Rectal smooth muscle tissue (tissue), 1 donor: ENCODE measurements at regions not wholly inside any gene's neighbourhood (a gene's known extent, or its start where the extent isn't known, plus 50 kb on each side); places are given as distances from the start of the nearest gene placed in this dataset.

ENCODE experiments used
- H3K27ac ChIP-seq: one replicate; pipeline ENCODE4 v1.7.0; 2013; ENCODE audit warnings: low read depth, low read length, inconsistent platforms
- H3K27me3 ChIP-seq: one replicate; pipeline ENCODE4 v1.7.0; 2013; ENCODE audit warnings: low read length; ENCODE audit not compliant: control insufficient read depth, insufficient read depth
- H3K36me3 ChIP-seq: one replicate; pipeline ENCODE4 v1.7.0; 2013; ENCODE audit warnings: low read length; ENCODE audit not compliant: control insufficient read depth, insufficient read depth
- H3K4me1 ChIP-seq: one replicate; pipeline ENCODE4 v1.7.0; 2013; ENCODE audit warnings: low read length; ENCODE audit not compliant: control insufficient read depth, insufficient read depth
- H3K4me3 ChIP-seq: one replicate; pipeline ENCODE4 v1.7.0; 2013; ENCODE audit warnings: low read length
- H3K9ac ChIP-seq: one replicate; pipeline ENCODE4 v1.7.0; 2013; ENCODE audit warnings: low read length

DNA sequence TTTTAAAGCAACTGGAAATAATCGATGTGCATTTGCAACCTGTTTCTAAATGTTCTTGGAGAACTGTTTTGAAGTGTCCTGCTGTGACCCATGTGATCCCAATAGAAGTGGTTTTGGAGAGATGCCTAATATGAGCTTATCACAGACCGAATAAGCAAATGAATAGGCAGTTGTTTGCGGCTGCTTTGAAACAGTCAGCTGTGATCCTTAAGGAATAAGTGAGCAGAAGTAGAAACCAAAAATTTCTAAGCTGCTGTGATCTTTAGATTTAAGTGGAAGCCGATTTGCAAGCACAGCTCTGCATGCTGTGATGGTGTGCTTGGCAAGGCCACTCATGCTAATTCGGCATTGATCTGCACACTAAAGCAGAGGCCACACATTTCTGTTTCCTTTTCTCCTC is 329.5 kb upstream of the DUSP10 start:
- H3K9ac ChIP-seq, result no peak overlapping the region
- H3K4me3 ChIP-seq, result no peak overlapping the region
- H3K27me3 ChIP-seq, result no peaks in the 10 kb centered on the region
- no peaks in the 10 kb centered on the region for H3K36me3 ChIP-seq
- no peaks in the 10 kb centered on the region for H3K4me1 ChIP-seq
- H3K27ac ChIP-seq, result no peak overlapping the region

DNA sequence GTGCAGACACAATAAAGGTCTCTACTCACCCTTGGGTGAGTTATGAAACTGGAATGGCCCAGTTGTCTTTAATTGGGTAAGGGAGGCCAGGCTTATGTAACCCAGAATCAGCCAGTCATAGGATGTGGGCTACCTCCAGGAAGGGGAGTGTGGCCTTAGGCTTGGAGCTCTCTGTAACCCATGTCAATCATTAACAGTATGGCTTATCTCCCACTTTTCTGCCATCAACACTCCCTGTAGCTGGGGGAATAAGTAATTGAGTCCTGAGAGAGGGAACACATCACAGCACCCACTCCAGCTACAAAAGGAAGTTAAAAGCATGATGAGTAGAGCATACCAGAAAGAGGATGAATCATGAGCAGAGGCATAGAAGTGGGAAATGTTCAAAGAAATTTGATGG is 327.0 kb upstream of the DUSP10 start:
- H3K4me3 ChIP-seq, result no peak overlapping the region

DNA sequence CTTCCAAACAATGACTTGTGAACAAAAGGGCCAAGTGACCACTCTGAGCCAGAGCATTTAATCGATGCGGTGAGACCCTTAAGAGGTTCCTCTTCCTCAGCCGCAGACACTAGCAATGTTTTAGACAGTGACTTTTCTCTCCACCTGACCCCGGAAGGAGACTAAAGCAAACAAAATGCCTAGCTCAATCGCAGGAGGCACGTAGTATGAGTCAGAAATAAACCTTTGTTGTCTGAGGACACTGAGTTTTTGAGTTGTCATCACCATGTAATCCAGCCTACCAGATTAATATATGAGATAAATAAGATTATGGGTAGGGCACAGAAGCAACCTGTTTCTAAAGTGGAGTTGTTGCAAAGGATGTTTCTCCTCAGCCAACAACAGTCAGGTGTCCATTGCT is 326.2 kb upstream of the DUSP10 start:
- H3K9ac ChIP-seq, result no peak overlapping the region
- H3K27me3 ChIP-seq, result no peaks in the 10 kb centered on the region
- no peak overlapping the region for H3K27ac ChIP-seq
- H3K4me1 ChIP-seq, result no peaks in the 10 kb centered on the region
- H3K36me3 ChIP-seq, result no peaks in the 10 kb centered on the region
- H3K4me3 ChIP-seq, result no peak overlapping the region

More for the DNA sequence above, 327.0 kb upstream of the DUSP10 start:
- Histone ChIP-seq H3K4me1 (no peaks in the 10 kb centered on the region), H3K27ac (no peak overlapping the region), H3K27me3 (no peaks in the 10 kb centered on the region), H3K9ac (no peak overlapping the region), H3K36me3 (no peaks in the 10 kb centered on the region)

DNA sequence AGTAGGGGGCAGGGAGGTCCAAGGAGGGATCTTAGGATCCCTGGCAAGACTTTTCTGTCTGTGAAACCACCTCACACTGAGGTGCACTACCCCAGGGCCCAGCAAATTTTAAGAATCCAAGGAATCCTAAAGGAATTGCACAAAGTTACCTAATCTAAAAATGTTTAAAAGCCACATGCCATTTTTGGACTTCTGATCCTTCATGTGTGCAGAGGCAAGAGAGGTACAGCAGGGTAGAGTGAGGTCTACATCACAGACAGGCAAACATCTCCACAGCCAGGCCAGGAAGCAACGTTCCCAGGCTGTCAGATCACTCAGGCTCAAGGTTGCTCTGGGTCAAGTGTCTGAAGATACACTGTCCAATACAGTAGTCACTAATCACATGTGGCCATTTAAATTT is 324.6 kb upstream of the DUSP10 start:
- Histone ChIP-seq H3K4me1 (no peaks in the 10 kb centered on the region), H3K27me3 (no peaks in the 10 kb centered on the region), H3K27ac (no peak overlapping the region), H3K36me3 (no peaks in the 10 kb centered on the region), H3K9ac (no peak overlapping the region), H3K4me3 (no peak overlapping the region)

DNA sequence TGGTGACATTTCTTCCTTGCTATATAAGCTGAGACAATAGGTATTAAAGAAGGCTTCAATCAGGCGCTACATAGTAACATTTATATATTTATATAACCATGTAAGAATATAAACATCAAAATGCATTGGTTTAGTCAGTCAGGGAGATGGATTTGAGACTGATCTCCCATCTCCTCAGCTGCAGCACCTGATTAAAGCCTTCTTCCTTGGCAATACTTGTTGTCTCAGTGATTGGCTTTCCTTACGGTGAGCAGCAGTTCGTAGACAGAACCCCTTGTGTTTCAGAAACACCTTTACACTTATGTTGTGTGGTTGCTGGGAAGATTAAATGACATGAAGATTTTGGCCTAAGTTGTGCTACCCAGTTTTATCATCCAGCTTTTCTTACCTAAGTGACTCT is 323.3 kb upstream of the DUSP10 start:
- H3K27me3 ChIP-seq, result no peaks in the 10 kb centered on the region
- no peaks in the 10 kb centered on the region for H3K36me3 ChIP-seq
- no peak overlapping the region for H3K4me3 ChIP-seq
- H3K4me1 ChIP-seq, result no peaks in the 10 kb centered on the region
- no peak overlapping the region for H3K27ac ChIP-seq
- H3K9ac ChIP-seq, result no peak overlapping the region

DNA sequence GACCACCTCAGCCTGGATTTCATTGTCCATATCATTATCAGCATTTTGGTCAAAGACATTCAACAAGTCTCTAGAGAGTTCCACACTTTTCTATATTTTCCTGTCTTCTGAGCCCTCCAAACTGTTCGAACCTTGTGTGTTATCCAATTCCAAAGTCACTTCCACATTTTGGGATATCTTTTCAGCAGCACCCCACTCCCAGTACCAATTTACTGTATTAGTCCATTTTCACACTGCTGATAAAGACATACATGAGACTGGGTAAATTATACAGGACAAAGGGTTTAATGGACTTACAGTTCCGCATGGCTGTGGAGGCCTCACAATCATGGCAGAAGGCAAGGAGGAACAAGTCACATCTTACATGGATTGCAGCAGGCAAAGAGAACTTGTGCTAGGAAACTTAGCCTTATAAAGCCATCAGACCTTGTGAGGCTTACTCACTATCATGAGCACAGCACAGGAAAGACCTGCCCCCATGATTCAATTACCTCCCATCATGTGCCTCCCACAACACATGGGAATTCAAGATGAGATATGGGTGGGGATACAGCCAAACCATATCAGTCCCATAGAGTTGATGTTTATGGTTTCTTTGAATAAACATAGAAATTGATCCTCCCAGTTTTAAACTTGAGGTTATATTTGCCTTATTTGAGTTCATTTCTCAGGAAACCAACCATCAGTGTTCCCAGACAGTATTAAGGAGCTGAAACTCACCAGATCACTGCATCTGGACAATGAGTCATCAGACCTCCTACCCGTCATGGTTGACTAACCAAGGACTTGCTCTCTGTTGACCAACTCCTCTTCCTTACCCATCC is 322.7 kb upstream of the DUSP10 start:
- Histone ChIP-seq H3K27ac (no peak overlapping the region), H3K4me1 (no peaks in the 10 kb centered on the region)

DNA sequence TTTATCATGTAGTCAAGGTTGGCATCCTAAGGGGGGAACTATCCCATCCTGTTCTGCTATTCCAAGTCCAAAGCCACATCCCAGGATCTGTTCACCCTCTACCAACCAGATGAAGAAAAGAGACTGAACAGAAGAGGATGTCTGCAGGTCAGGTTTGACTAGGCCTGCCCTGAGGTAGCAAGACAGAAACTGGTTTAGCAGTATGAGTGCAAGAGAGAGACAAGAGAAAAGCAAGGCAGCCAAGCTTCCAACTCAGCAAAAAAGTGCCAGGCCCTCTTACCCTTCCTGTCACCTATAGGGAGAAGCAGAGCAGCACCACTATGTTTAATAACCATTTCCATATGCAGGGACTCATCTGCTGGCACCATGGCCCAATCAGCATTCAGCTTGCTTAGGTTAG is 320.8 kb upstream of the DUSP10 start:
- H3K36me3 ChIP-seq, result no peaks in the 10 kb centered on the region
- H3K4me1 ChIP-seq, result no peaks in the 10 kb centered on the region
- H3K9ac ChIP-seq, result no peak overlapping the region
- H3K27me3 ChIP-seq, result no peaks in the 10 kb centered on the region
- no peak overlapping the region for H3K27ac ChIP-seq
- no peak overlapping the region for H3K4me3 ChIP-seq

More for the DNA sequence above, 322.7 kb upstream of the DUSP10 start:
- Histone ChIP-seq H3K27me3 (no peaks in the 10 kb centered on the region), H3K36me3 (no peaks in the 10 kb centered on the region), H3K9ac (no peak overlapping the region), H3K4me3 (no peak overlapping the region)

DNA sequence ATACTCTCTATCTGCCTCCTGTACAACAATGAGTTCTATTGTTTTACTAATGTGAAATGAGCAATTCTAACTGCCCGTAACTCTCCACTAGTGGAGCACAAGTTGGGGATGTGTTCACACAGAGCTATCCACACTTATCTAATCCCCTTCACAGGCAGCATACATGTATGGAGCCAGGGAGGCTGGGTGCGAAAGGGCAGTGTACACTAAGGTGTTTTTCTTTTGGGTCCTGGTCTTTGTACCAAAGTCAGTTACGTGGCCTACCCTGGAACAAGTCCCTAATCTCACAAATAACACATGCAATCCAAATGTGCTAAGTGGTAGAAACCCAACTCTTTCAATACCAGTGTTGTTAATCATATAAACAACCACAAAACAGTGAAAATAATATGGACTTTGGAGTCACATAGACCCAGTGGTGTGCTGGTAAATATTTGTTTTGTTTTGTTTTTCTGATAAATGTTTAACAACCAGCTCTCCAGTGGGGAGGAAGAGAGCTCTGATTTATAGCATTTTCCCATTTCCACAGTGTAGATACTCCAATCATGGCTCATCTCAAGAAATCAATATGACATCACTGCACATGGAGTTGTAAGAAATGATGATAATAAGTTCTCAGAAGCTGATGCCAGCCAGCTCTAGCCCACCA is 319.9 kb upstream of the DUSP10 start:
- Histone ChIP-seq H3K27me3 (no peaks in the 10 kb centered on the region), H3K9ac (no peak overlapping the region), H3K36me3 (no peaks in the 10 kb centered on the region), H3K27ac (no peak overlapping the region), H3K4me1 (no peaks in the 10 kb centered on the region), H3K4me3 (no peak overlapping the region)

DNA sequence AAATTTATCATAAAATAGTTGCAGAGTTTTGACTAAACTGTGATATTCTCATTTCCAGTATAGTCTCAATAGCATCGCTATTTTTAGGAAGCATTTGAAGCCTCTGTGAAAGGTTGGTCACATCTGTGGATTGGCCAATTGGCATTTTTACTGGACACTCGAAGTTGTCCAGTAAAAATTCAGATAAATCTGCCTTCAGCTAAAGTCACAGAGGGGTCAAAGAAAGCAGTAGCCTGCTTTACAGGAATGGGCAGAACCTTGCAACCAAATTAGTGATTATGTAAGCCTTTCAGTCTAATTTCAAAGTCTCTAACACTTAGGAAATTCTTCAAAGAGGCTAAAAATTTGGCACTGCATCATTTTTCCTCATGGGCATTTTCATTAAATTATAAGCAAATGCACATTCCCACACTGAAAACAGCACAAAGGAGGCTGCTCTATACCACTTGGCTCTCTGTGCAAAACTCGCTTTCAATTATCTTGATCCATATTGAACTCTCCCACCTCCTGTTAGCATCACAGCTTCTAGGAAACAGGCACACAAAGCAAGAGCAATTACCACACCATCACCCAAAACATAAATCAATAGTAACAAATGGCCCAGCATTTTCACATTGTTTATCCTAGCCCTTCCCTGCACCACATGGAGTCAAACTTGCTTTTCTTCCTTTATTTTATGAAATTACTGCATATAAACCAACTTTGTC is 318.5 kb upstream of the DUSP10 start:
- Histone ChIP-seq H3K27me3 (no peaks in the 10 kb centered on the region), H3K27ac (no peak overlapping the region), H3K4me1 (no peaks in the 10 kb centered on the region), H3K36me3 (no peaks in the 10 kb centered on the region), H3K9ac (no peak overlapping the region), H3K4me3 (no peak overlapping the region)

DNA sequence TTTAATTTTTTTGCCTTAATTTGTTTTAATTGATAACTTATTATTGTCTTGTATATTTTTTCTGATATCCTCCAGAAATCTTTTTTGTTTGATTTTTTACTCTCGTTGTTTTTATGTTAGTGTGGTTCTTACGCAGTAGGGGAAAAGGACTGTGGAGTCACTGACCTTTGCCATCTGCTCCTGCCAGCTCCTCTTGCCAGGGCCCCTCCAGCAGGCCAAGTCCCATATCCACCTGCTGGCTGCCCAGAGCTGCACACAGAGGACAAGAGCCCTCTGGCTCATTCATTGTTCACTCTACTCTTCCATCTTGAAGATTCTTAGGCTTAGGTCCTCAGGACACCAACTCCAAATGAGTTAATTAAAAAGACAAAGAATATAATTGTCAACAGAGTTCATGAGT is 316.4 kb upstream of the DUSP10 start:
- Histone ChIP-seq H3K4me1 (no peaks in the 10 kb centered on the region), H3K27ac (no peak overlapping the region), H3K27me3 (no peaks in the 10 kb centered on the region), H3K36me3 (no peaks in the 10 kb centered on the region), H3K4me3 (no peak overlapping the region), H3K9ac (no peak overlapping the region)

DNA sequence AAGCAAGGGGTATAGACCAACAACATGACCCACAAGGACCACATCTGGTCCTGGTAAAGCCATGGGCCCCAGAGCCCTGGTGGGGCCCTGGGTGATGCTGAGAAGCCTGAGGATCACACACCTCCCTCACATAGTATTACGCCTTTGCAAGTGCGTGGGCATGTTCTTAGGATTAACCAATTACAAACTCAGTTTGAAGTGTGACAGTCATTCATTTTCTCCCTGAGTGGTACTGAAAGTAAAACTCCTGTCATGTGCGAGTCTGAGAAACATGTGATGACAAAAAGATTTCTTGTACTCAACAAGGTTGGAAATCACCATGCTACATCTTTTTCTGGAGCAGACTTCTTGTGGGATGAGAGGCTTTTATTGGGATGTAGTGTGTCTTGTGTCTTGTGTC is 315.3 kb upstream of the DUSP10 start:
- Histone ChIP-seq H3K27me3 (no peaks in the 10 kb centered on the region), H3K4me3 (no peak overlapping the region), H3K9ac (no peak overlapping the region), H3K27ac (no peak overlapping the region), H3K4me1 (no peaks in the 10 kb centered on the region), H3K36me3 (no peaks in the 10 kb centered on the region)

DNA sequence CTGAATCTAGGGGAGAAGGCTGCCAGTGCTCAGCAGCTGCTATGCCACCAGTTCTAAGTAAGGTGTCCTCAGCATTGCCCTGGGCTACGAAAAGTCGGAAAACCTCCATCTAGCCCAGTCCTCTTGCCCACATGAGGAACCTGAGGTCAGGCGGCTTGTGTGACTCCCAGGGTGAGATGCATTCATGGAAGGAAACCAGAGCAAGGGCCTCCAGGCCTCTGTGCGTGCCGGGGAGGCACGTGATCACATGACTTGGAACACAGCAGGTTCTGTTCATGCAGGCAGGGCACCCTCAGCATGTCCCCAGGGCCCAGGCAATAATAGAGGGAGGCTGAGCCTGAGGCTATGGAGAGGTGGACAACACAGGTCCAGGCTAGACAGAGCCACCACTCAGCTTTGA is 312.5 kb upstream of the DUSP10 start:
- Histone ChIP-seq H3K4me3 (no peak overlapping the region), H3K27me3 (no peaks in the 10 kb centered on the region), H3K36me3 (no peaks in the 10 kb centered on the region), H3K9ac (no peak overlapping the region), H3K27ac (no peak overlapping the region), H3K4me1 (no peaks in the 10 kb centered on the region)
